HG03139 (cell line): ENCODE measurements at regions not wholly inside any gene's neighbourhood (a gene's known extent, or its start where the extent isn't known, plus 50 kb on each side); places are given as distances from the start of the nearest gene placed in this dataset.
"Not testable (repeated sequence)": the region's sequence is repeated elsewhere in the genome, so short reads cannot be mapped to it uniquely, and the experiment has no call there.

ENCODE experiments used
- ATAC-seq: cut with Tn5 transposase; IDR thresholded peaks from one replicate; pipeline ENCODE4 v1.9.1; 2021; ENCODE audit not compliant: unreplicated experiment

DNA sequence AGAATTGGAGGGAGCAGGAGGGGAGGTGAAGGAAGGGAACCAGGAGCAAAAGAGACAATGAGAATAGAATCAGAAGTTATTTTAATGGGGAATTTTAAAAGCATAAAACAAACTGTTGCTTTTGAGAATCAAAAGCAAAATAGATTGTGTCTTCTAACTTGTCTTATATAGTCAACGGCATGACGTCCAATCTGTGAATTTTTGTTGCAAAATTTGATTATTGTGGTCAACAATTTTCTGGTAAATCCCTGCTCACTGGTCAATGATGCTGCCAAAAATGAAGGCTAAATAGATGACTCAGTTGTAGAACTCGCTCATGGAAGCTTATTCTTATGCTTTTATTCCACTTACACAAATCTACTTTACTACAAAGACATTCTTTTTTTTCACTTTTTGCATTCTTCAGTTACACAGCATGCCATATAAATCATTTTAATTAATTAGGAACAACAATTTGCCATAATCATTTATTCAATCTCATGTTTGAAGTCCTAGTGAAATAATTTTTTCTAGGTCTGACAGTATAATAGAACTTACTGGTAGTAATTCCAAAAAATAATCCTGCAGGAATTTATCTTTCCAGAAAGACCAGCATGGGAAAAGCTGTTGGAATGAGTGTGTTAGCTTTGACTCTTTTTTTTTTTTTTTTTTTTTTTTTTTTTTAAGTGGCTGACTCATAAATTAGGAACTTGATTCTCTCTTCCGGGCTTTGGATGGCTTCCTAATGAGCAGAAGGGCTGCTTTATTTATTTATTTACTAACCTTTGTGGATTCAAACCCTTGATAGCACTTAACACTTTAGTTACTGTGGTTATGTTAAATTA, 256.9 kb downstream of the SPRY2 start:
- no peak for ATAC-seq

GRCh38 chr13:80083081-80083852, 257.7 kb downstream of the SPRY2 start:
- no peak for ATAC-seq

DNA sequence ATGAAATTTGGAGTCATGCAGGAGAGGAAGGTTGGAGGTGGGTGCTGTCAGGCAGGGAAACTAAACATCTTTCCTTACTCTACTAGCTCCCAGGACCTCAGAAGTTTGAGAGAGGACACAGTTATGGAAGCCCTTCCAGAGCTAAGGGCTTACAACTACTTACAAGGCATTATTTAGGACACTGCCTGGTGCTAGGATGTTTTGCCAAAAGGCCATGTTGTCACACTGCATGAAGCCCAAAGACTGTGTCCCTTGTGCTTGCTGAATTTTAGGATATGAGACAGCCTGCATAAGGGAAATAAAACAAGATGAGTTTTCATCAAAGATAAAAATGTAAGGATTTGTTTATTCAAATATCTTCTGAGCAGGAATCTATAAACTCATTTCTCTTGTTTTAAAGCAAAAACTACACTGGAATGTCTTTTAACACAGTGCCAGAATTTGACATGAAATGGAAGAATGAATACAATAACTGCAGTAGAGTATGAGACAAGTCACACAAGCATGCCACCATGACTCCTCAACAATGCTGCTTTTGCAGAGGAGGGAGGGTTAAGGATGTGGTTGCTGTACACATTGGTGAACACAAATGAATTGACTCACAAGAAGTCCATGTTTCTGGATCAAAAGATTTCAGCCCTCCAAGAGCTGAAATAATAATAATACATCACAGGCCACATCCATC, 258.4 kb downstream of the SPRY2 start:
- no peak for ATAC-seq

- no peak for ATAC-seq
Observed at GRCh38 chr13:80074811-80075210, 266.1 kb downstream of the SPRY2 start.

DNA sequence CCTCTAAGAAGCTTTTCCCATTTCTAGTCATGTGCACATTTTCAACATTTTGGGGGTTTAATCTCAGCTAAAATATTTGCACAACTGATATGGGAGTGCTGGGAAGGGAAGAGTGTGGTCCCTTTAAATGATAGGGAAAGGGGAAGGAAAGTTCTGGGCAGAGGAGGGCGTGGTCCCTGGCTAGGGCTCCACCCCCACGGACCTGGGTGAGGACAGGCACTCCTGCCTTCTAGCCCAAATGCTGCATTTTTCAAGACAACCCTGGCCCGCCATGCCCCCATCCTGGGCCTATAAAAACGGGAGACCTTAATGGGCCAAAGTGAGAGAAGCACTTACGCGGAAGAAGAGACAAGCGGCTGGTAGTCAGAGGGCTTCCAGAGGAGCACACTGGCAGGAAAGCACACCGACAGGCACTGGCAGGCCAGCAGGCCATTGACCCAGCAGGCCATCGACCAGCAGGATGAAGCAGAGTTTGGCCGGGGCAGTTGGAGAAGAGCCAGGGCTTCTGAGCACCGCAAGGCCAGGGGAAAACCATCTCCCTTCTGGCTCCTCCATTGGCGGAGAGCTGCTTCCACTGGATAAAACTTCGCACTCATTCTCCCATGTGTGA, 266.7 kb downstream of the SPRY2 start:
- no peak for ATAC-seq

- ATAC-seq = no peak
Observed at GRCh38 chr13:80072231-80072630, 268.7 kb downstream of the SPRY2 start.

- ATAC-seq = no peak
Observed at GRCh38 chr13:80070024-80070703, 270.8 kb downstream of the SPRY2 start.

GRCh38 chr13:80069374-80069773, 271.6 kb downstream of the SPRY2 start:
- ATAC-seq = no peak

DNA sequence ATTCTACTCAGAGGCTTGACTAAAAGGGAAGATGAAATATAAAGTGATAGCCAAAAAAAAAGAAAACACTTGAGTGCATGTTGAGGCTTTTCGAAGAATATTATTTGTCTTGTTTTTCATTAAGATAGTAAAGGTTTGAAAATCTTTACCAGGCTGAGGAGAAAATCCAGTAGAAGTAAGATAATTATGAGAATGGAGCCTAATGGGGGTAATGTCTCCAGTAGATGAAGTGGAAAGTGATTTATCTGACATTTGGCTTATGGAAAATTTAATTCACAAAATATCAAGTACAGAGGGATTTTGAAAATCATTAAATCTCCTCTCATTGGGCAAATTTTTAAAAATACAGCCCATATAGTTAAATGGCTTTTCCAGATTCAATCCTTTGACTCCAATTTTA, 274.9 kb downstream of the SPRY2 start:
- no peak for ATAC-seq

- ATAC-seq = not testable (repeated sequence)
Observed at GRCh38 chr13:80062416-80062815, 278.5 kb downstream of the SPRY2 start.

- no peak for ATAC-seq
Observed at GRCh38 chr13:80059789-80060188, 281.1 kb downstream of the SPRY2 start.

- ATAC-seq = no peak
Observed at GRCh38 chr13:80058626-80059025, 282.3 kb downstream of the SPRY2 start.

DNA sequence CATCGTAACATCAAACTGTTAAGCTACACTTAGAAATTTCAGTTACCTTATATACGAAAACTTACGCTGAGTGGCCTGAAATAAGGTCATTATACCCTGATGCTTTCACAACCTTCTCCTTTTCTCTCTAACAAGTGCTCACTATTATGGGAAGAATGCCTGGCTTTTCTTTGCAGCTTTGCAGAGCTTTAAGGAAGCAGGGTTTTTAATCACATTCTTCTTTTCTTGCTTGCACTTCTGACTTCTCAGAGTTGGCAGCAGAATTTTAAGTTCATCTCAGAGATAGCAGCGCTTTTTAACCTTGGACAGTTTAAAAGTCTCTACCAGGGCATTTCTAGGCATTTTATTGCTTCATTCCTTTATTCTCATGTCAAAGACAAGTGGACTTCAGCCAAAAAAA, 285.1 kb downstream of the SPRY2 start:
- ATAC-seq = no peak

GRCh38 chr13:80054806-80055205, 286.1 kb downstream of the SPRY2 start:
- no peak for ATAC-seq

GRCh38 chr13:80052286-80052685, 288.6 kb downstream of the SPRY2 start:
- no peak for ATAC-seq

GRCh38 chr13:80050252-80050651, 290.7 kb downstream of the SPRY2 start:
- no peak for ATAC-seq

- ATAC-seq = peak; percentile 98
Observed at GRCh38 chr13:80048802-80049201, 292.1 kb downstream of the SPRY2 start.

- no peak for ATAC-seq
Observed at GRCh38 chr13:80048030-80048429, 292.9 kb downstream of the SPRY2 start.

GRCh38 chr13:80047406-80047805, 293.5 kb downstream of the SPRY2 start:
- ATAC-seq = no peak

DNA sequence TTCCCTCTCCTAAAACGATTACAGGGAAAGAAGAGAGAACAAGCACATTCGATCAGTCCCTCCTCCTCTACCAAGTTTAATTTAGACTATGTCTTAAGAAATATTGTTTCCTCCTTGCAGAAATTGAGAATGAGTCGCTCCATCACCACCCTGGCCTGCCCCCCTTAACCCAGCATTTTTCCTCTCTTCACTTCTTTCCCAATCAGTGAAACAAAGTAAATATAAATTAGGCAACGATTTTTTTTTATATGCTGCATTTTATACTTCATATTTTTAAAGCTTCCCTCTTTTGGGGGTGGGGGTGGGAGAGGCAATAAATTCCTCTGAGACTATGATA, 300.0 kb downstream of the SPRY2 start:
- ATAC-seq = no peak
